ENCODE measurements at regions not wholly inside any gene's neighbourhood (a gene's known extent, or its start where the extent isn't known, plus 50 kb on each side); places are given as distances from the start of the nearest gene placed in this dataset.

DNA sequence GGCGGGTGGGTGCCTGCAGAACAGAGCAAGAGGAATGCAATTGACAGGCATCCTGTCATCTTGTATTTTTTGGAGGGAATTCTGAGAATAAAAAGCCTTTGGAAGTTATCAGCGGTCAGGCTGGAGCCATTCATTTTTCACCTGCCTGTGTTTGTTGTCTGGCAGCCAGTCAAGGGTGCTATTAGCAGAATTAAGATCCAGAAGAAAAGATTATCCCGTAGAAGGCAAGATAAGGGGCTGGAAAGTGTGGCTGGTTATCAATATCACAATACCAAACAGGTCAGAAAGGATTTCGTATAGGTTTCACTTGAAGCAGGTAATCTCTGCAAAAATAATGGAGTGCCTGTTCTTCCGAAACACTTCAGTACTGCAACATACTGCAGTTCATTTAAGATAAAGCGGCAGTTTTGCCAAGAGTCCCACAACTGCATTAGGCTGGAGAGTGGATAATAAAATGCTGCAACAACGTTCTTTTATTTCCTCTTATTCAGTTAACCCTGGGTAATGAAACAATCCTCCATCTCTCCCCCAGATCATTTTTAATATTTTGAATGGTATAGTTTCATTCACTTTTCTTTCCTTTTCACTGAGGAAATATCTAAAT lies 171.2 kb upstream of the CDKN3 start:
- Mint-ChIP-seq H3K4me1 (no peaks in the 10 kb centered on the region), H3K36me3 (no peaks in the 10 kb centered on the region), H3K27me3 (peaks cover 15% of the 10 kb centered on the region), H3K9me3 (no peaks in the 10 kb centered on the region), H3K4me3 (no peak overlapping the region), H3K27ac (no peak overlapping the region)
- ATAC-seq (ENCODE audit: low read depth), result no peak
- DNase-seq (ENCODE audit: low spot score in 2 of 2), result no peak

DNA sequence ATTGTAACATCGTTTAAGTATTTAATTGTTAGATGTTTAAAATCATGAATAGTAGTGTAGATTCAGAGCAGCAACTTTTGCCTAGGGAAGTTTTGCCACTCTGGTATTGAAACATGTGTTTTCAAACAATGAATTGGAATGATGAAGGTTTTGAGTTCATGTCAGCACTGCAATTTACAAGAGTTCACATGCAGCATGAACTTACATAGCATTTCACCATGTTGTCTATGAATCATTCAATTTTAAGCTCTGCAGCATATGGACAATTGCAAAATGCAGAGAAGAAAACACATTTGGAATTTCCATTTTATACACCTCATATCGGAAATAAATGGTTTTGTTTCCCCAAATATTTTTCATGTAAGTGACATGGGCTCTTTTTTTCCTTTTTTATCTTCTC lies 170.7 kb upstream of the CDKN3 start:
- H3K27ac Mint-ChIP-seq, result no peak overlapping the region

DNA sequence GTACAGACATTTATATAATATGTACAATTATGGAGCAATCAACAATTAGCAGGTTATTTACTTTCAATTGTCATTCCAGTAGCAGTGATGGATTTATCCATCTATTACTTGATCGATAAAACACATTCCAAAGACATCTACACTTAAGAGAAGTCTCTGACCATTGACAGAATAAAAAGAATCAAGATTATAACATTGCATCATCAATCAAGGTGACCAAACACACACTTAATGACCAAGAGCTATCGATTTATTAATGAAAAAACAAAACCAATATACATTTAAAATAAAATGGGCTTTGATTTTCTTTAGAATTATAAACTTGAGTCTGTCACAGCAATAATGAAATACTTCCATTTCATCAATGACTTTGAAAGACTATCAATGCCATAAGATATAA lies 170.2 kb upstream of the CDKN3 start:
- DNase-seq (ENCODE audit: low spot score in 2 of 2), result no peak
- Mint-ChIP-seq H3K4me1 (no peaks in the 10 kb centered on the region), H3K9me3 (no peaks in the 10 kb centered on the region), H3K27ac (no peak overlapping the region), H3K4me3 (no peak overlapping the region), H3K36me3 (no peaks in the 10 kb centered on the region), H3K27me3 (peaks cover 15% of the 10 kb centered on the region)
- no peak for ATAC-seq (ENCODE audit: low read depth)

More for the DNA sequence above, 170.7 kb upstream of the CDKN3 start:
- ATAC-seq (ENCODE audit: low read depth), result no peak
- no peaks in the 10 kb centered on the region for H3K4me1 Mint-ChIP-seq
- no peaks in the 10 kb centered on the region for H3K9me3 Mint-ChIP-seq
- DNase-seq (ENCODE audit: low spot score in 2 of 2), result no peak
- H3K36me3 Mint-ChIP-seq, result no peaks in the 10 kb centered on the region
- no peak overlapping the region for H3K4me3 Mint-ChIP-seq
- H3K27me3 Mint-ChIP-seq, result peaks cover 15% of the 10 kb centered on the region

DNA sequence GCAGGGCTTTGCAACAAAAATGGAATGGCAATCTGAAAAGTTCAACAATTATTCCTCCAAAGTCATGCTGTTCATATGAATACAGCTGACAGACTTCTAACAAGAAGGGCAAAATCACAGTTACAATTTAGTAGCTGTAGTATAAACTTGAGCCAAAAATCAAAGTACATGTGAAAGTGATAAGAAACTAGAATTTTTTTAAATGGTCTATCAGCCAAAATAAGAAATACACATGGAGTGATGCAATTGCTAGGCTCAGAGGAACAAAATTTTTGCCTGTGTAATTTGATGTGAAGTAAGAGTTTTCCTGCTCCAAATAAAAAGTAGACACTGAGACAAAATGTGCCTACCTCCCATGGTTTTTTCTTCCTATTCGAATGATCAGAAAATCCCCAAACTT lies 167.7 kb upstream of the CDKN3 start:
- H3K4me3 Mint-ChIP-seq, result no peak overlapping the region
- peaks cover 2% of the 10 kb centered on the region for H3K9me3 Mint-ChIP-seq
- ATAC-seq (ENCODE audit: low read depth) (no peak), DNase-seq (ENCODE audit: low spot score in 2 of 2) (no peak)
- no peaks in the 10 kb centered on the region for H3K36me3 Mint-ChIP-seq
- no peaks in the 10 kb centered on the region for H3K4me1 Mint-ChIP-seq
- no peak overlapping the region for H3K27ac Mint-ChIP-seq
- peaks cover 8% of the 10 kb centered on the region for H3K27me3 Mint-ChIP-seq

DNA sequence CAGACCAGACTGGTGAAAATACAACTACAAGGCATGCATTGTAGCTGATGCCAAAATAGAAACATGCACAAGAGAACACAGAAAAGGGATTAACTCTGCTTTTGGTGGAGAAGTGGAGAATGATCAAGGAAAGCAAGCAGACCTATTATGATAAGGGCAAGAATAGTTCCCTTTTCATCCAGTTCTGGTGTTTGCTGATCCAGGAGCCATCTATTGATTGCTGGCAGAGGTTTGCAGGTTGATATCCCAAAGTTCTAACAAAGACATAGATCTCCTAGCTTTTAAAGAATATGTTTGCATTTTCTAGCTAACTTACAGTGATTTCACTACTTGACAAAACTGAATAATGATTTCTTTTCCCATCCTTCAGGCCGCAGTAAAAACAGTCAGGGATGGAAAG lies 166.2 kb upstream of the CDKN3 start:
- DNase-seq (ENCODE audit: low spot score in 2 of 2), result no peak
- Mint-ChIP-seq H3K27me3 (peaks cover 8% of the 10 kb centered on the region), H3K4me3 (no peak overlapping the region), H3K4me1 (no peaks in the 10 kb centered on the region), H3K27ac (no peak overlapping the region), H3K36me3 (no peaks in the 10 kb centered on the region), H3K9me3 (peaks cover 5% of the 10 kb centered on the region)
- ATAC-seq (ENCODE audit: low read depth), result no peak

DNA sequence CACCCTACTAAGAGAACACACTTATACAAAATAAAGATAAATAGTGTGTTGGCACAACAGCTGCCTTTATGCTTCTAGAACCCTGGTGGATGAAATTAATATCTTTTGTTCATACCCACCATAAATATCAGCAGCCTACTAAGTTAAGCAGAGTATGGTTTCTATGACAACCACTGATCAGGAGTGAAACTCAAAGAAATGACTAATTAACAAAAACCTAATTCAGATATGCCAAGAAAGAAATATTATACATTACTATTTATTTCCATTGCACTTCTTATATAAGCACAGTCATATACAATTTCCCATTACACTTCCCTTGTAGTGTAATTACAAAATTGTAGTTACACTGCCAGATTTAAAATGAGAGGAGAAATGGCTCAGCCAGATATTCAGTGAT lies 164.1 kb upstream of the CDKN3 start:
- Mint-ChIP-seq H3K36me3 (no peaks in the 10 kb centered on the region), H3K9me3 (peaks cover 5% of the 10 kb centered on the region), H3K27me3 (peaks cover 3% of the 10 kb centered on the region), H3K4me1 (no peaks in the 10 kb centered on the region), H3K4me3 (no peak overlapping the region), H3K27ac (no peak overlapping the region)
- ATAC-seq (ENCODE audit: low read depth) (no peak), DNase-seq (ENCODE audit: low spot score in 2 of 2) (no peak)

DNA sequence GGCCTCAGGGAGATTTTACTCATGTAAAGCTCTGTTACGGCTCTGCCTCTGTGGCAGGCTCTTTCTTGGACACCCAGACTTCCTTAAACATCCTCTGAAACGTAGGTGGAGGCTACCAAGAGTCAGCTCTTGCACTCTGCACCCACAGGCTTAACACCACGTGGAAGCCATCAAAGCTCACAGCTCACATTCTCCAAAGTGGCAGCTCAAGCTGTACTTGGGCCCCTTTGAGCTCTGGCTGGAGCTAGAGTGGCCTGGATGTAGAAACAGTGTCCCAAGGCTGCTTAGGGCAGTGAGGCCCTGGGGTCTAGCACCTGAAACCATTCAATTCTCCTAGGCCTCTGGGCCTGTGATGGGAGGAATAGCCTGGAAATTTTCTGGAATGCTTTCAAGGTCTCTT lies 155.3 kb upstream of the CDKN3 start:
- DNase-seq (ENCODE audit: low spot score in 2 of 2) (no peak), ATAC-seq (ENCODE audit: low read depth) (no peak)
- Mint-ChIP-seq H3K4me3 (no peak overlapping the region), H3K9me3 (no peaks in the 10 kb centered on the region), H3K4me1 (no peaks in the 10 kb centered on the region), H3K27me3 (no peaks in the 10 kb centered on the region), H3K27ac (no peak overlapping the region), H3K36me3 (no peaks in the 10 kb centered on the region)

DNA sequence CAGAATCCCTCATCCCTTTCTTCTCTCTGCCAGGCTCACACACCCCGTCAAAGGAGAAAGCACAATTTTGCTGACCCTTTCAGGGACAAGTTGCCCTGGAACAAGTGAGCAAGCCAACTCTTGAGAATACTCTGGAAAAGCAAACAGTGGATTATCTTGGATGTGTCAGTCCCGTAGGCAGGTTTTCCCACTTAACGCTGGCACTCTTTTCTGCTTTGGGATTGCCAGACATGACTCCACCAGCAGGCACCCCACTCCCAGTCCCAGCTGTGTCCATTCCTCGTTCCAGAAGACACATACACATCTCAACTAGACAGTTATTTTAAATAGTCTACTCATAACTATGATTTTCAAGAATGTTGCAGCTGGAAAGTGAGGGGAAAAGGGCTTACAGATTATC lies 145.5 kb upstream of the CDKN3 start:
- no peak for DNase-seq (ENCODE audit: low spot score in 2 of 2)
- Mint-ChIP-seq H3K4me3 (no peak overlapping the region), H3K9me3 (no peaks in the 10 kb centered on the region), H3K36me3 (no peaks in the 10 kb centered on the region), H3K4me1 (no peaks in the 10 kb centered on the region), H3K27me3 (peaks cover 9% of the 10 kb centered on the region), H3K27ac (no peak overlapping the region)
- ATAC-seq (ENCODE audit: low read depth), result no peak

DNA sequence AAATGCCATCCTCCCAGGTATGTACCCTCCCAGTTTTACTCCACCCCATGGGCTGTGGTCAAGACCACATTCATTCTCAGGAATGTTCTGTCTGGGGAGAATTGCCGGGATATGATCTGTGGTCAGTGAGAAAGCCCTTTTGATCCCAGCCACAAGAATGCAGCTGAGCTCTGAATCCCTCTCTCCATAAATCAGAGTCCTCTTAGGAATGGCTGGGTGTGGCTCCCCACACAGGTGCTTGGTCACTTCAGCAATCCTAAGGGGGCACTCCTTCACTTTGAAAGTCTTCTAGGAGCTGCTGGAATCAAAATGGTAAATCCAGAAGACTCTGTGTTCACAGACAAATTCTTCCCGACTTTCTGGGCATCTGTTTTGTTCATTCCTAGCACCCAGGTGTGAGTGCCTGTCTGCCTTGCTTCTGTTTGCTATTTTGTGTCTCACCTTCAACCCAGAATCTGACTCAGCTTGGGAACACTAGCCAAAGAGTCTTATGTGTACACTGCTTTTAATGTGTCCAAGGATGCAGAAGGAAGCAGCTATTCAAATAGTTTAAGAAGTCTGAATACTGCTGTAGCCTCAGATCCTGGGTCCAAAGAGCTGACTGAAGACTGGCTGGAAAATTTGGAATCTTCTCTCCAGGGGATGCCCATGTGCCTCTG lies 144.6 kb upstream of the CDKN3 start:
- H3K4me1 Mint-ChIP-seq, result no peaks in the 10 kb centered on the region
- no peak overlapping the region for H3K27ac Mint-ChIP-seq
- no peaks in the 10 kb centered on the region for H3K36me3 Mint-ChIP-seq
- H3K27me3 Mint-ChIP-seq, result peaks cover 7% of the 10 kb centered on the region
- H3K4me3 Mint-ChIP-seq, result no peak overlapping the region
- no peak for DNase-seq (ENCODE audit: low spot score in 2 of 2)
- ATAC-seq (ENCODE audit: low read depth), result no peak
- no peaks in the 10 kb centered on the region for H3K9me3 Mint-ChIP-seq

DNA sequence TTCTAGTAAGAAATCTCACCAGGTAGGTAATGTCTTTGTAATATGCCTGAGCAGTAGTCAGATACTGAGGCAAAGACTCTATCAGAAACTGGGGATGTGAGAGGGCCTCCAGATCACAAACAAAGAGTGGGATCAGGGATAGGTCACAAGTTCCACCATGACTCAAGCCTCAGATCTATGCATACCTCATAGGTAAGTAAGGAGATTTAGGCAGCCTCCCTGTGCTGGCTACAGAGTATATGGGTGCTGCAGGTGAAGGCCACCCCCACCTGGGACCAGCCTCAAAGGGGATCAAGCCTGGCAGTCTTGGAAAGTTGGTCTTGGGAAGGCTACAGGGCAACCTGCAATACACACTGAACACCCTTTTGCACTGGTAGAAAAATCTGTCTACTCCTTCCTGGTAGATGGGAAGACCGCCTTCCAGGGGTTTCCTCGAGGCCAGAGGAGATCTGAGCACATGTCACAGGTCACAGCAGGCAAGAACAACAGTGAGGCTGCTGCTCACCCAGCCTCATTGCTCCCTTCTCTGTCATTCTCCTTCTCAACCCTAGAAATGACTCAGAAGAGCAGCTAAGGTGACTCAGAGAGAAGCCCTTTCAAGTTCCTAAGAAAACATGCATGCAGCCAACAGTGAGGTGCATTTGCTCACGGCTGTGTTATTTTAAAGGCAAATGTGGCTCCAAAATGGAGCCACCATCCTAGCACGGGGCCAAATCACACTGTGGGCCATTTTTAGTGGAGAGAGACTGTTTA lies 143.4 kb upstream of the CDKN3 start:
- ATAC-seq (ENCODE audit: low read depth), result no peak
- H3K4me3 Mint-ChIP-seq, result no peak overlapping the region
- peaks cover 4% of the 10 kb centered on the region for H3K27me3 Mint-ChIP-seq
- H3K9me3 Mint-ChIP-seq, result no peaks in the 10 kb centered on the region
- DNase-seq (ENCODE audit: low spot score in 2 of 2), result no peak
- no peaks in the 10 kb centered on the region for H3K36me3 Mint-ChIP-seq
- no peaks in the 10 kb centered on the region for H3K4me1 Mint-ChIP-seq
- no peak overlapping the region for H3K27ac Mint-ChIP-seq

DNA sequence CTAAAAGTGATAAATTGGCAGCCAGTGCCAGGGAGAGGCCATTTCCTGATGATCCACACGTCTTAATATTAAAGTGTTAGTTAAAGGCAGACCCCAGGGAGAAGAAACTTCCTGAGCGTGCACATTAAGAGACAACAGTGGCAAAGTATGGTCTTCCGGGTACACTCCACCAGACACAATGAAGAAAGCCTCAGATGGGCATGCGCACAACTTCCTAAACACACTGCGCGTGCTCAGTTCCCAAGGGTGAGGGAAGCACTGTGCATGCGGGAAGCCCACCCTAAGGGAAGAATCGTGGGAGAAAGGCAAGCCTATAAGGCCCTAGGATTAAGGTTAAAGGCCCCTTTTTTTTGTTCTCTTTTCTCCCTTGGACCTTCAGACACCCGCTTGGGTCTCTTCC lies 140.7 kb upstream of the CDKN3 start:
- no peak for ATAC-seq (ENCODE audit: low read depth)
- Mint-ChIP-seq H3K4me1 (no peaks in the 10 kb centered on the region), H3K36me3 (no peaks in the 10 kb centered on the region), H3K27ac (no peak overlapping the region), H3K4me3 (no peak overlapping the region), H3K9me3 (no peaks in the 10 kb centered on the region), H3K27me3 (peaks cover 4% of the 10 kb centered on the region)
- no peak for DNase-seq (ENCODE audit: low spot score in 2 of 2)

DNA sequence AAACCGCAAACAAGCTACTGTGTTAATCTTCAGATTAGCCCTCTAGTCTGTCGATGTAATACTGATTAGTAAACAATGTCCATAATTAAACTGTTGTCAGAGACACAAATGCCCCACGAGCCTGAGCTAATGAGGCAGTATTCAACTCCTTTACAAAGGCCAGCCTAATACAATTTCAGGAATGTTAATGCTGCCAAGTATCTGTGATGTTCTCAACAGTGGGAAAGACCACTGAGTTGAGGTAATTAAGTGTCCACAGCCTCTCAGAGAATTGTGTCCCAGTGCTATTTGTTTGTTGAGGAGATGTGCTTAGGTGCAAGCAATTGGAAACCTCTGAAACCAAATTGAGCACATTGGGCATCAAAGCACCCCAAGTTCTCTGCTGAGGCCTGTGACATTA lies 139.4 kb upstream of the CDKN3 start:
- H3K4me1 Mint-ChIP-seq, result no peaks in the 10 kb centered on the region

DNA sequence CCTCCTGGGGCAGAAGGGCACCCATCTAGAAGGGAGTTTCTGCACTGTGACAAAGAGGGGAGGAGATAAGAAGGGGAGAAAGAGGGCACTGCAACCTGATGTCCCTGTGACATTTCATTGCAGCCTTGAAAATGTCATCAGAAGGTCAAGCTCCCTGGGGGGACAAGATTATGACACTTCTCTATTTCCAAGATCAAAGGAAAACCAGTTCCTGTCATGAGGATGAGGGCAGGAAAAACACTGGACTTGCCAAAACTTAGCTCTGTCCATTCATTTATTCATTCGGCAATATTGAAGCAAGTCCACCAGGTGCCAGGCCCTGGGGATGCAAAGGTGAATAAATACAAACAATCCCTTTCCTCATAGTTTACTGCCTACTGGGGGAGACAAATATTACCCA lies 138.4 kb upstream of the CDKN3 start:
- no peak overlapping the region for H3K4me3 Mint-ChIP-seq
- H3K27me3 Mint-ChIP-seq, result peaks cover under 1% of the 10 kb centered on the region
- H3K36me3 Mint-ChIP-seq, result no peaks in the 10 kb centered on the region
- no peaks in the 10 kb centered on the region for H3K4me1 Mint-ChIP-seq
- H3K27ac Mint-ChIP-seq, result no peak overlapping the region
- no peaks in the 10 kb centered on the region for H3K9me3 Mint-ChIP-seq
- no peak for DNase-seq (ENCODE audit: low spot score in 2 of 2)
- ATAC-seq (ENCODE audit: low read depth), result no peak

More for the DNA sequence above, 139.4 kb upstream of the CDKN3 start:
- Mint-ChIP-seq H3K36me3 (no peaks in the 10 kb centered on the region), H3K27ac (no peak overlapping the region), H3K27me3 (no peaks in the 10 kb centered on the region), H3K9me3 (no peaks in the 10 kb centered on the region), H3K4me3 (no peak overlapping the region)
- DNase-seq (ENCODE audit: low spot score in 2 of 2) (no peak), ATAC-seq (ENCODE audit: low read depth) (no peak)

DNA sequence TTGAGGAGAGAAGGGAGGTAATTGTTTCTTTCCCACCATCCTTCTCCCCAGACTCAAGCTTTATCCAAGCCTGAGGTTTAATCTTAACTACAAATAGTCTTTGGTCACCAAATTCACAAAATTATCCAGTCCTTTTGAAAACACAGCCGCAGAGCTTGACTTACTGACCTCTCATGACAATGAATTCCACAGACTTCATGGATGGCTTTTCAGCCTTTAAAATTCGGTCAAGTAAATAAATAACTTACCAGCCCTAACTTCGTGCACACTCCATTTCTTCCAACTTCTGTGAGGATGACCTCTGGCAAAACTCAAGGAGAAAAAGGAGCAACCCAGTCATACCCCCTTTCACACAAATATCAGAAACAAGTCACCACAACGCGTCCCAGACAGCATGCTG lies 137.0 kb upstream of the CDKN3 start:
- H3K4me3 Mint-ChIP-seq, result no peak overlapping the region
- no peaks in the 10 kb centered on the region for H3K9me3 Mint-ChIP-seq
- ATAC-seq (ENCODE audit: low read depth) (no peak), DNase-seq (ENCODE audit: low spot score in 2 of 2) (no peak)
- no peak overlapping the region for H3K27ac Mint-ChIP-seq
- H3K27me3 Mint-ChIP-seq, result peaks cover 2% of the 10 kb centered on the region
- H3K4me1 Mint-ChIP-seq, result no peaks in the 10 kb centered on the region
- no peaks in the 10 kb centered on the region for H3K36me3 Mint-ChIP-seq

DNA sequence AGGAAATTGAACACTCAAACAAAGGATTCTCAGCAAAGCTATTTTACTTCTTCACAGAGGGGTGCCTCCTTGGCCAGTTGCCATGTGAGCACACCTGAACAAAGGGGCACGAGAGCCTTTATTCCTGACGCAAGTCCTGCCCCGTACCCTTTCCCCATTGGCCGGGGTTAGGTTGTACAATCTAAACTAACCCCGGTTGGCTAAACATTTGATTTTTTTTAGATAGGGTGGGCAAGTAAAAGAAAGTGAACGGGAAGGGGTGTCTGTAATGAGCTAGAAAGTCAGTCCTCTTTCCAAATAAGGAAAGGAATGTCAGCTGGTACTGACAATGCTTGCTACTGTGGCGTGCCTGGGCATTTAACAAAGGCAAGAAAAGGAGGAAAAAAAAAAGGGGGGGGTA lies 135.5 kb upstream of the CDKN3 start:
- Mint-ChIP-seq H3K27ac (no peak overlapping the region), H3K4me3 (no peak overlapping the region), H3K4me1 (peaks cover 4% of the 10 kb centered on the region), H3K9me3 (no peaks in the 10 kb centered on the region), H3K27me3 (peaks cover 2% of the 10 kb centered on the region), H3K36me3 (no peaks in the 10 kb centered on the region)
- no peak for ATAC-seq (ENCODE audit: low read depth)
- DNase-seq (ENCODE audit: low spot score in 2 of 2), result no peak
